K562 (cell line): ENCODE measurements at regions not wholly inside any gene's neighbourhood (a gene's known extent, or its start where the extent isn't known, plus 50 kb on each side); places are given as distances from the start of the nearest gene placed in this dataset.

Experiments used
- ATAC-seq: fragments of 200-7000 bp; cut with Tn5 transposase; 3 replicates; pipeline ENCODE4 v1.9.1; 2020; ENCODE audit warnings: moderate library complexity
- BruUV-seq: library from RNA; stranded (reverse); fragments of 400-500 nt; replicated peaks from 2 replicates; lab custom pipeline; 2021; lab: Mats Ljungman, UMichigan
- CTCF ChIA-PET: fragments of 300-600 bp; formaldehyde crosslinking; extraction: SDS; loops from one replicate; lab custom pipeline; 2021; ENCODE audit warnings: low intra/inter-chr PET ratio; lab: Yijun Ruan, JAX
- POLR2A ChIA-PET: fragments of 300-600, 350-650 bp; sonication (Branson Sonifier 250); formaldehyde crosslinking; extraction: SDS; loops from one replicate; lab custom pipeline; 2021; ENCODE audit warnings: antibody characterized with exemption, inconsistent platforms; lab: Yijun Ruan, JAX
- DNase-seq, 4 experiments: peaks; one replicate each; pipeline versions ENCODE4 v3.0.0 to v3.0.0-alpha.2; 2011 to 2018; ENCODE audit warnings: low spot score in 3 of 4, mixed read lengths in 3 of 4; ENCODE audit errors: extremely low read depth in 1 of 4
- FAIRE-seq: peaks from 2 replicates; lab custom pipeline; 2011; peaks lifted over from hg19 to GRCh38; lab: Jason Lieb, UNC
- H2AFZ ChIP-seq: 2 replicates; pipeline ENCODE4 v1.6.0; 2011; ENCODE audit warnings: low read depth, low read length, control low read depth, inconsistent platforms
- H3K27ac ChIP-seq: fragments of 200-600 bp; 3 replicates; pipeline ENCODE4 v1.8.0; 2011; ENCODE audit warnings: low read depth, mild to moderate bottlenecking, control low read depth, inconsistent platforms, low read length, moderate library complexity, mixed read lengths; ENCODE audit errors: extremely low read depth
- H3K27me3 ChIP-seq, 2 experiments: fragments of 300-600 bp in 1 of 2; 2 replicates in 1 of 2; 3 replicates in 1 of 2; pipeline versions ENCODE4 v1.6.0 to v1.8.0; 2011; ENCODE audit warnings: inconsistent platforms in 2 of 2, low read length in 2 of 2, mild to moderate bottlenecking in 1 of 2, mixed read lengths in 1 of 2, moderate library complexity in 1 of 2; ENCODE audit not compliant: control insufficient read depth in 2 of 2, insufficient read depth in 2 of 2
- H3K36me3 ChIP-seq: fragments of 300-600 bp; 3 replicates; pipeline ENCODE4 v1.8.0; 2011; ENCODE audit warnings: mild to moderate bottlenecking, low read length, inconsistent platforms; ENCODE audit not compliant: control insufficient read depth, insufficient read depth
- H3K4me1 ChIP-seq, 2 experiments: fragments of 200-600 bp in 1 of 2; replicated peaks in 1 of 2; 2 replicates in 1 of 2; 3 replicates in 1 of 2; pipeline versions ENCODE4 v1.5.1 to v1.8.0; 2011; ENCODE audit warnings: inconsistent platforms in 2 of 2, low read length in 2 of 2, mild to moderate bottlenecking in 1 of 2, mixed read lengths in 1 of 2, moderate library complexity in 1 of 2; ENCODE audit not compliant: control insufficient read depth in 2 of 2, insufficient read depth in 2 of 2
- H3K4me2 ChIP-seq: 2 replicates; pipeline ENCODE4 v1.6.1; 2011; ENCODE audit warnings: low read length, control low read depth, inconsistent platforms, mixed read lengths; ENCODE audit not compliant: insufficient read depth
- H3K4me3 ChIP-seq: fragments of 200-600 bp; sonication (generic), shearing (Covaris generic); 2 replicates; pipeline ENCODE4 v1.5.1; 2016; ENCODE audit warnings: control low read depth, inconsistent platforms
- H3K79me2 ChIP-seq: fragments of 200-600 bp; 3 replicates; pipeline ENCODE4 v1.8.0; 2011; ENCODE audit warnings: low read length, inconsistent platforms; ENCODE audit not compliant: control insufficient read depth, insufficient read depth
- H3K9ac ChIP-seq, 2 experiments: 2 replicates each; pipeline versions ENCODE4 v1.6.0 to v1.6.1; 2011; ENCODE audit warnings: low read depth in 2 of 2, low read length in 2 of 2, control low read depth in 1 of 2, inconsistent platforms in 1 of 2, mild to moderate bottlenecking in 1 of 2, mixed read lengths in 1 of 2; ENCODE audit not compliant: insufficient read depth in 1 of 2
- H3K9me1 ChIP-seq: one replicate; pipeline ENCODE4 v1.6.0; 2011; ENCODE audit warnings: inconsistent platforms, mild to moderate bottlenecking, low read length, moderate library complexity; ENCODE audit not compliant: control insufficient read depth, insufficient read depth
- H3K9me3 ChIP-seq: replicated peaks from 2 replicates; pipeline ENCODE4 v1.5.1; 2011; ENCODE audit warnings: low read depth, low read length, inconsistent platforms; ENCODE audit not compliant: control insufficient read depth, insufficient read depth
- H4K20me1 ChIP-seq: replicated peaks from 2 replicates; pipeline ENCODE4 v1.6.1; 2011; ENCODE audit warnings: low read length, inconsistent platforms, mixed read lengths; ENCODE audit not compliant: control insufficient read depth, insufficient read depth
- CBX2 ChIP-seq: fragments of 200-600 bp; sonication (generic); IDR thresholded peaks from one replicate; pipeline ENCODE4 v1.6.1; 2012; ENCODE audit warnings: mild to moderate bottlenecking, low read length, inconsistent platforms; ENCODE audit not compliant: insufficient read depth, poor library complexity, severe bottlenecking
- DDX20 ChIP-seq: fragments of 450-650 bp; IDR thresholded peaks from 2 replicates; pipeline ENCODE4 v1.6.1; 2016; ENCODE audit warnings: missing genetic modification characterization, low read depth, mild to moderate bottlenecking, missing compliant biosample characterization, moderate library complexity
- E2F1 ChIP-seq: sonication (generic); formaldehyde crosslinking; IDR thresholded peaks from 2 replicates; pipeline ENCODE4 v1.8.1; 2023; ENCODE audit warnings: mild to moderate bottlenecking, missing genetic modification reagents, moderate library complexity
- EP400 ChIP-seq: fragments of 450-650 bp; IDR thresholded peaks from 2 replicates; pipeline ENCODE4 v1.6.1; 2017; ENCODE audit warnings: antibody characterized with exemption, mild to moderate bottlenecking, moderate library complexity
- HOMEZ ChIP-seq: fragments of 250-450 bp; sonication (Bioruptor Pico); IDR thresholded peaks from 2 replicates; pipeline ENCODE4 v1.4.0; 2020; ENCODE audit warnings: mild to moderate bottlenecking, moderate library complexity
- JUND ChIP-seq, 2 experiments: IDR thresholded peaks; 2 replicates in 1 of 2; 3 replicates in 1 of 2; pipeline ENCODE4 v1.6.1; 2011; ENCODE audit warnings: borderline replicate concordance in 2 of 2, low read depth in 2 of 2, low read length in 2 of 2, improper control_type of control experiment in 1 of 2, missing biosample characterization in 1 of 2, missing genetic modification characterization in 1 of 2, missing genetic modification reagents in 1 of 2
- KLF6 ChIP-seq: fragments of 250-450 bp; sonication (Bioruptor Pico); IDR thresholded peaks from 2 replicates; pipeline ENCODE4 v1.4.0; 2020; ENCODE audit warnings: mild to moderate bottlenecking, moderate library complexity, borderline replicate concordance
- LEF1 ChIP-seq: fragments of 450-650 bp; IDR thresholded peaks from 2 replicates; pipeline ENCODE4 v1.6.1; 2016; ENCODE audit warnings: mild to moderate bottlenecking
- MCM2 ChIP-seq: fragments of 450-650 bp; IDR thresholded peaks from 2 replicates; pipeline ENCODE4 v1.6.1; 2017; ENCODE audit warnings: low read depth, mild to moderate bottlenecking
- MLLT1 ChIP-seq, 2 experiments: fragments of 450-650 bp; IDR thresholded peaks; 2 replicates each; pipeline ENCODE4 v1.6.1; 2016
- NCOR1 ChIP-seq: fragments of 450-650 bp; IDR thresholded peaks from 2 replicates; pipeline ENCODE4 v1.6.1; 2016; ENCODE audit warnings: mild to moderate bottlenecking, moderate library complexity
- POLR2AphosphoS2 ChIP-seq: IDR thresholded peaks from 2 replicates; pipeline ENCODE4 v1.6.1; 2012; ENCODE audit warnings: low read length, improper control_type of control experiment
- SAFB ChIP-seq: fragments of 200-400 bp; formaldehyde crosslinking; IDR thresholded peaks from 2 replicates; pipeline ENCODE4 v1.6.1; 2017; ENCODE audit warnings: low read depth, low read length, borderline replicate concordance
- SAP30 ChIP-seq: fragments of 200-600 bp; sonication (generic); IDR thresholded peaks from 2 replicates; pipeline ENCODE4 v1.6.1; 2012; ENCODE audit warnings: borderline replicate concordance, low read depth, mild to moderate bottlenecking, moderate library complexity, low read length, control low read depth, inconsistent platforms; ENCODE audit not compliant: insufficient read depth, poor library complexity, severe bottlenecking
- ZNF23 ChIP-seq: fragments of 250-450 bp; sonication (Bioruptor Pico); IDR thresholded peaks from 2 replicates; pipeline ENCODE4 v1.4.0; 2020; ENCODE audit warnings: mild to moderate bottlenecking
- ZNF232 ChIP-seq: sonication (generic); formaldehyde crosslinking; IDR thresholded peaks from 2 replicates; pipeline ENCODE4 v1.8.0; 2022; ENCODE audit warnings: mild to moderate bottlenecking, missing genetic modification reagents
- ZNF76 ChIP-seq: fragments of 250-450 bp; sonication (Bioruptor Pico); IDR thresholded peaks from 2 replicates; pipeline ENCODE4 v1.4.0; 2020; ENCODE audit warnings: mild to moderate bottlenecking, moderate library complexity, borderline replicate concordance
- ZSCAN29 ChIP-seq: fragments of 450-650 bp; IDR thresholded peaks from 2 replicates; pipeline ENCODE4 v1.6.1; 2017
- WGBS: fragments of 100-300 bp; shearing (Covaris generic); methylation state at CpG from one replicate; pipeline ENCODE4 v1.1.6; 2016; ENCODE audit warnings: low coverage, mixed read lengths; ENCODE audit not compliant: insufficient coverage; ENCODE audit errors: missing lambda C conversion rate; 5-methylcytosine and 5-hydroxymethylcytosine counted together
- in situ Hi-C: fragments of 300-500 bp; cut with MboI; formaldehyde crosslinking; loops from 4 replicates; pipeline ENCODE4 v1.15.0; 2018; ENCODE audit warnings: inconsistent platforms, mixed read lengths
- intact Hi-C: fragments of 100-400 bp; cut with micrococcal nuclease; formaldehyde crosslinking; loops from 2 replicates; pipeline ENCODE4 v1.14.2; 2022

DNA sequence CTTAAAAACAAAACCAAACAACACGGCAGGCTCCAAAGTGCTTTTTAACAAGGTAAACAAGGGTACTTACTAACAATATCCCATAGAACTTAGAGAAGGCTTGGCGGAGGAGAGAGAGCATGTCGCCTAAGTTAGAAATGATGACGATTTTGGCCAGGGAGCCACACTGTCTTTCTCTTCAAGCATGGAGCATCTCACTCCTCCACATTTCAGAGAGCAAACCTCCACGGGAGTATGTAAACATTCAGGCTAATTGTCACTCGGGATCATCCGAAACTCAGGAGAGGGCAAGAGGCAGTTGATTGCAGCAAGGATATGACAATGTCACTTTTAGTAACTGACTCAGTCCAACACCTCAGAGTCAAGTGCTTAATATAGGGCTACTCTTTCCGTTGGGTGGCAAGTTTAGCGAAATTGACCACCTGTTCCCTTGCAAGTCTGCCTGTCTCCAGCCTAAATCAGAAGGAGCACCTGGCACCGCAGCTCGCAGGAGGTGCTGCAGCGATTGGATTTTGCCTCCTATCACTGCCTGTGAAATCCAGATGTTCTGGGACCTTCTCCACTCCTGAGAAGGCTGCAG lies 65.8 kb upstream of the RPS6KA2 start (continued):
- TF ChIP-seq HOMEZ (no peak), KLF6 (no peak), NCOR1 (no peak), POLR2AphosphoS2 (no peak), DDX20 (tag) (no peak)
- TF ChIP-seq, all 486 proteins: peak for 0

DNA sequence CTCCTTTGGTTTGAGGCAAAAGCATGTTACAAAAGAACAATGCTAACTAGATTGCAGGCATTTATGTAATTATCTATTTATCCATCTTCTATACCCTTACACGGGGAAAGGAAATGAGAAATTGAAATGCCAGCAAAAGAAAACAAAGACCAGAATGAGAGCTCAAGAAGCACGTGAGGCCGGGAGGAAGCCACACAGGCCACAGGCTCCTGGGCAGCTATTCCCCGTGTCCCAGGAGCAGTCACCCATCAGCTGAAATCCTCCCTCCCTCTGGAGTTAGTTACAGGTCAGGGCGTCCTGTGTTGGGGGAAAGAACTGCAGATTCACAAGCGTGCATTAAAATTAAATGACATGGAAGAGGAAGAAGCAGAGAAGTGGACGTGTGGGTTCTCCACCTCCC lies 64.7 kb upstream of the RPS6KA2 start:
- no peak overlapping the region for H3K4me3 ChIP-seq
- 2% methylated on average over 7 of the region's 7 CpGs for WGBS
- TF ChIP-seq LEF1 (no peak), ZNF232 (no peak), CBX2 (no peak), EP400 (no peak), SAP30 (no peak), JUND (IDR thresholded peaks at IDR 0.05; ENCODE audit: borderline replicate concordance, low read depth, low read length) (no peak), JUND (tag; IDR thresholded peaks at IDR 0.05; ENCODE audit: borderline replicate concordance, low read depth, low read length) (no peak), ZNF23 (CRISPR knock-in tag) (no peak), E2F1 (CRISPR knock-in tag) (no peak), SAFB (no peak), MLLT1 (IDR thresholded peaks at IDR 0.05) (no peak), ZSCAN29 (no peak), ZNF76 (CRISPR knock-in tag) (no peak), MCM2 (no peak)

More for the DNA sequence above, 64.7 kb upstream of the RPS6KA2 start:
- DNase-seq (no peak), FAIRE-seq (no peak), ATAC-seq (no peak)
- Histone ChIP-seq H3K27ac (no peak overlapping the region), H3K4me2 (no peak overlapping the region), H3K9ac (no peak overlapping the region), H4K20me1 (peaks cover 11% of the 10 kb centered on the region; the same call in 1 of the 2 replicates), H3K27me3 (peaks cover 69 to 84% of the 10 kb centered on the region in 2 experiments), H3K9me3 (no peaks in the 10 kb centered on the region), H3K36me3 (no peaks in the 10 kb centered on the region), H2AFZ (no peak overlapping the region), H3K9me1 (no peaks in the 10 kb centered on the region), H3K79me2 (no peaks in the 10 kb centered on the region), H3K4me1 (no peaks in the 10 kb centered on the region)
- ChIA-PET POLR2A (interaction anchor here (0.7 to 1.0 kb wide), 2 partner anchors 273 to 702 kb away, joined by 3 to 4 read pairs; no protein-coding TSS in a partner anchor), CTCF (no interaction called here)
- intact Hi-C loops = no loop called here
- in situ Hi-C loops = no loop called here
- no TSS peak for BruUV-seq
